HL-60 (cell line): ENCODE measurements at regions not wholly inside any gene's neighbourhood (a gene's known extent, or its start where the extent isn't known, plus 50 kb on each side); places are given as distances from the start of the nearest gene placed in this dataset.

ENCODE experiments used
- CTCF ChIP-seq: IDR thresholded peaks from one replicate; pipeline ENCODE4 v1.5.1; 2011; ENCODE audit warnings: low read length, control low read depth, inconsistent platforms; ENCODE audit not compliant: insufficient read depth
- POLR2AphosphoS5 ChIP-seq: IDR thresholded peaks from 2 replicates; pipeline ENCODE4 v1.6.1; 2012; ENCODE audit warnings: low read depth
- SPI1 ChIP-seq: IDR thresholded peaks from 2 replicates; pipeline ENCODE4 v1.6.1; 2012; ENCODE audit warnings: low read depth, mild to moderate bottlenecking, borderline replicate concordance

GRCh38 chr14:104320611-104321086, 182.3 kb downstream of the KIF26A start:
- TF ChIP-seq CTCF (no peak), SPI1 (no peak), POLR2AphosphoS5 (no peak)
